ENCODE measurements at regions not wholly inside any gene's neighbourhood (a gene's known extent, or its start where the extent isn't known, plus 50 kb on each side); places are given as distances from the start of the nearest gene placed in this dataset.

DNA sequence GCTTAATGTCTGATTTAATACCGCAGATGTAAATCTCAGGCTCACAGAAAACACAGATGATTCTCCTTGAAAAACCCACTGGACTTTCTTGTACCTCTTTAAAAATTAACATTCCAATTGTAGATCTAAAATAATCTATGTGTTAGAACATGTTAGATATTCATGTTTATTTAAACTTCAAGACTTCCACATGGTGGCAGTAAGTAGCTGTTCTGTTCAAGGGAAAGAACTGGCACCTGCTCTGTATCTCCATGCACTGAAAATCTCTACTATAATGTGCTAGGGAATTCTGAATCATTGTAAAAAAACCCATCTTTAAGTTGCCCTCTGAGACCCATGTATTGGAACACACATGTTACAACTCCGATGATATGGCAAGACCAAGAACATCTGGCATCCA, 366.9 kb downstream of the DMRTA1 start:
- intact Hi-C loops (cut with DNase I) = no loop called here
- Histone ChIP-seq H3K4me3 (no peak overlapping the region), H3K27me3 (no peaks in the 10 kb centered on the region), H3K27ac (no peak overlapping the region), H3K9me3 (no peaks in the 10 kb centered on the region), H3K4me1 (no peaks in the 10 kb centered on the region), H3K36me3 (no peaks in the 10 kb centered on the region)
- DNase-seq (ENCODE audit: extremely low spot score in 2 of 2) = no peak
- no peak for TF ChIP-seq POLR2AphosphoS5 (IDR thresholded peaks at IDR 0.05; ENCODE audit: insufficient read depth in 1 of 2, low read depth in 1 of 2)
- TF ChIP-seq, protein P1, sequence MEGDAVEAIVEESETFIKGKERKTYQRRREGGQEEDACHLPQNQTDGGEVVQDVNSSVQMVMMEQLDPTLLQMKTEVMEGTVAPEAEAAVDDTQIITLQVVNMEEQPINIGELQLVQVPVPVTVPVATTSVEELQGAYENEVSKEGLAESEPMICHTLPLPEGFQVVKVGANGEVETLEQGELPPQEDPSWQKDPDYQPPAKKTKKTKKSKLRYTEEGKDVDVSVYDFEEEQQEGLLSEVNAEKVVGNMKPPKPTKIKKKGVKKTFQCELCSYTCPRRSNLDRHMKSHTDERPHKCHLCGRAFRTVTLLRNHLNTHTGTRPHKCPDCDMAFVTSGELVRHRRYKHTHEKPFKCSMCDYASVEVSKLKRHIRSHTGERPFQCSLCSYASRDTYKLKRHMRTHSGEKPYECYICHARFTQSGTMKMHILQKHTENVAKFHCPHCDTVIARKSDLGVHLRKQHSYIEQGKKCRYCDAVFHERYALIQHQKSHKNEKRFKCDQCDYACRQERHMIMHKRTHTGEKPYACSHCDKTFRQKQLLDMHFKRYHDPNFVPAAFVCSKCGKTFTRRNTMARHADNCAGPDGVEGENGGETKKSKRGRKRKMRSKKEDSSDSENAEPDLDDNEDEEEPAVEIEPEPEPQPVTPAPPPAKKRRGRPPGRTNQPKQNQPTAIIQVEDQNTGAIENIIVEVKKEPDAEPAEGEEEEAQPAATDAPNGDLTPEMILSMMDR (IDR thresholded peaks at IDR 0.05) = no peak

DNA sequence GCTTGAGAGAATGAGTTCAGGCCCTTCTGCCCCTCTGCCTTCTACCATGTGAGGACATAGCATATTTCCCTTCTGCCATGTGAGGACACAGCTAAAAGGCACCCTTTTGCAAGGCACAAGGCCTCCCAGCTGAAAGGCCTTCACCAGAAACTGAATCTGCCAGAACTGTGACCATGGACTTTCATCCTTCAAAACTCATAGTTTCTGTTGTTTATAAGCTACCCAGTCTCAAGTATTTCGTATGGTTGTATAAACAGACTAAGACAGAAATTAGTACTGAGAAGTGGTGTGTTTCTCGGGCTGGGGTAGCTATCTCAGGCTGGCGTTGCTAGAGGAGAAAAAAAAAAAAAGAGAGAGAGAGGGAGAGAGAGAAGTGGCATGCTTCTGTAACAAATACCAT, 368.6 kb downstream of the DMRTA1 start:
- Histone ChIP-seq H3K4me1 (no peaks in the 10 kb centered on the region), H3K27ac (no peak overlapping the region), H3K27me3 (no peaks in the 10 kb centered on the region), H3K36me3 (no peaks in the 10 kb centered on the region), H3K9me3 (no peaks in the 10 kb centered on the region), H3K4me3 (no peak overlapping the region)
- no peak for DNase-seq (ENCODE audit: extremely low spot score in 2 of 2)
- intact Hi-C loops (cut with DNase I) = no loop called here
- TF ChIP-seq POLR2A (IDR thresholded peaks at IDR 0.05) (no peak), POLR2AphosphoS5 (IDR thresholded peaks at IDR 0.05; ENCODE audit: insufficient read depth in 1 of 2, low read depth in 1 of 2) (no peak)
- TF ChIP-seq, protein P1 (IDR thresholded peaks at IDR 0.05) = no peak

DNA sequence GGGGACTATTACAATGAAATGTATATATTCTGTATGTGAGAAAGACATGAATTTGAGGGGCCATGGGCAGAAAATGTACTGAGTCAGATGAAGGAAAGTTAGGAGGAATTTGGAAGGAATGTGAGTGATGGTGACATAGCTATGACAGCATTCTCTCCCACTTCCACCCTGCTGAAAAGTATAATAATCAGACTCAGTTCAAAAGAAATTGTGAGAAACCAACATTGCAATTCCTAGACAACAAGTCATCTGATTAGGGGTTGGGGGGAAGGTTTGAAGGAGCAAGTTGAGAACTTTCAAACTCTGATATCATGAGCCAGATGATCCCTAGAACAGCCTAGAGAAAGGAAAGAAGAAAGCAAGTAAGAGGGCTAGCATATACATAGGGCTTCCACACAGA, 370.6 kb downstream of the DMRTA1 start:
- H3K4me3 ChIP-seq = no peak overlapping the region
- intact Hi-C loops (cut with DNase I) = no loop called here
- H3K4me1 ChIP-seq = no peaks in the 10 kb centered on the region
- no peak overlapping the region for H3K27ac ChIP-seq
- no peaks in the 10 kb centered on the region for H3K27me3 ChIP-seq
- H3K36me3 ChIP-seq = no peaks in the 10 kb centered on the region
- no peak for TF ChIP-seq POLR2A (IDR thresholded peaks at IDR 0.05)
- TF ChIP-seq, protein P1 (IDR thresholded peaks at IDR 0.05) = no peak
- no peak for TF ChIP-seq POLR2AphosphoS5 (IDR thresholded peaks at IDR 0.05; ENCODE audit: insufficient read depth in 1 of 2, low read depth in 1 of 2)
- no peaks in the 10 kb centered on the region for H3K9me3 ChIP-seq
- DNase-seq (ENCODE audit: extremely low spot score in 2 of 2) = no peak

DNA sequence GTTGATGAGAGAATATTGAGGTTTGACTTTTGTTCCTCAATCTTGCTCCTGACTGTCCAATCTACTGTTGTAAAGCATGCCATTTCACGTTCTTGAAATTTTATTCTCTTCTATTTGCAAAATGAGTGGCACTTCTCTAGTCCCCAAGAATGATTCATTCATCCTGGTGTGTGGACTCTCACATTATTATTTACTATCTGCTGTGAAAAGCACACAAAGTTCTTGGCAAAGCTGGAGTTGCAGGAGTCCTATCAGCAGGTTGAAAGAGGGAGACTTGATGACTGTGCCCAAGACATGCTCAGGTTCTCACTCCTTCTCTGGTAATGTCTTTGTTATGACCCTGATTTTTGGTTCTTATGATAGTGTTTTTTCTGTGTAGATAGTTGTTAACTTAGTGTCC, 382.6 kb downstream of the DMRTA1 start:
- no peak for TF ChIP-seq POLR2A (IDR thresholded peaks at IDR 0.05)
- no peak for TF ChIP-seq POLR2AphosphoS5 (IDR thresholded peaks at IDR 0.05; ENCODE audit: insufficient read depth in 1 of 2, low read depth in 1 of 2)
- TF ChIP-seq, protein P1 (IDR thresholded peaks at IDR 0.05) = no peak
- Histone ChIP-seq H3K36me3 (no peaks in the 10 kb centered on the region), H3K27me3 (no peaks in the 10 kb centered on the region), H3K4me3 (no peak overlapping the region), H3K27ac (no peak overlapping the region), H3K9me3 (no peaks in the 10 kb centered on the region), H3K4me1 (no peaks in the 10 kb centered on the region)
- DNase-seq (ENCODE audit: extremely low spot score in 2 of 2) = no peak
- intact Hi-C loops (cut with DNase I) = no loop called here

DNA sequence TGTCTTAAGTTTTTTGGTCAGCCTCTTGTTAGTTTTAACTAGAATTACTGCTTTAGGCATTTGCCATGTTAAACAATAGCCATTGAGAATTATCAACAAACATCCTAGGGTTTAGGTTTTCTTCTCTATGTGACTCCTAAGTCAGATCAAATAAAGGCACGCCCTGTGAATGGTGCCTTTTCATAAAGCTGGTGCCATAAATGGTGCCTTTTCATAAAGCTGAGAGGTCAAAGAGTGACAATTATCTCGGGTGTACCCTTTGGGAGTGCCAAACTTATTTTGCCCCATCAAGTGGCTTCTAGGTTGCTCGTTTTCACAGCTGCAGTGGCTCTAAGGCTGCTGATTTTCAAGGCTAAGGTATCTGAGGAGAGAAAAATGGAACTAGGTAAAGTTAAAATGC, 391.6 kb downstream of the DMRTA1 start:
- TF ChIP-seq POLR2A (IDR thresholded peaks at IDR 0.05) (no peak), POLR2AphosphoS5 (IDR thresholded peaks at IDR 0.05; ENCODE audit: insufficient read depth in 1 of 2, low read depth in 1 of 2) (no peak)
- TF ChIP-seq, protein P1 (IDR thresholded peaks at IDR 0.05) = no peak
- Histone ChIP-seq H3K36me3 (no peaks in the 10 kb centered on the region), H3K27me3 (no peaks in the 10 kb centered on the region), H3K27ac (no peak overlapping the region), H3K4me3 (no peak overlapping the region), H3K9me3 (no peaks in the 10 kb centered on the region), H3K4me1 (no peaks in the 10 kb centered on the region)
- no peak for DNase-seq (ENCODE audit: extremely low spot score in 2 of 2)
- intact Hi-C loops (cut with DNase I) = no loop called here

All from vagina (tissue), 2 donors.